Duodenal mucosa (tissue), 2 donors: ENCODE measurements at regions not wholly inside any gene's neighbourhood (a gene's known extent, or its start where the extent isn't known, plus 50 kb on each side); places are given as distances from the start of the nearest gene placed in this dataset.

ENCODE experiments used
- H3K27ac ChIP-seq: one replicate; pipeline ENCODE4 v1.7.0; 2013; ENCODE audit warnings: low read depth, low read length
- H3K27me3 ChIP-seq, 2 donors: one replicate each; pipeline ENCODE4 v1.7.0; 2013; ENCODE audit warnings: low read length in 2 of 2, control low read depth in 1 of 2; ENCODE audit not compliant: insufficient read depth in 2 of 2, control insufficient read depth in 1 of 2
- H3K36me3 ChIP-seq, 2 donors: one replicate each; pipeline ENCODE4 v1.7.0; 2013; ENCODE audit warnings: low read length in 2 of 2, control low read depth in 1 of 2; ENCODE audit not compliant: insufficient read depth in 2 of 2, control insufficient read depth in 1 of 2
- H3K4me1 ChIP-seq, 2 donors: one replicate each; pipeline ENCODE4 v1.7.0; 2013; ENCODE audit warnings: low read length in 2 of 2, control low read depth in 1 of 2; ENCODE audit not compliant: insufficient read depth in 2 of 2, control insufficient read depth in 1 of 2
- H3K4me3 ChIP-seq, 2 donors: one replicate each; pipeline ENCODE4 v1.7.0; 2013; ENCODE audit warnings: low read length in 2 of 2, low read depth in 1 of 2
- H3K9ac ChIP-seq, 2 donors: one replicate each; pipeline ENCODE4 v1.7.0; 2013; ENCODE audit warnings: low read length in 2 of 2, low read depth in 1 of 2
- H3K9me3 ChIP-seq, 2 donors: one replicate each; pipeline ENCODE4 v1.7.0; 2013; ENCODE audit warnings: low read length in 2 of 2, control low read depth in 1 of 2; ENCODE audit not compliant: control insufficient read depth in 1 of 2

DNA sequence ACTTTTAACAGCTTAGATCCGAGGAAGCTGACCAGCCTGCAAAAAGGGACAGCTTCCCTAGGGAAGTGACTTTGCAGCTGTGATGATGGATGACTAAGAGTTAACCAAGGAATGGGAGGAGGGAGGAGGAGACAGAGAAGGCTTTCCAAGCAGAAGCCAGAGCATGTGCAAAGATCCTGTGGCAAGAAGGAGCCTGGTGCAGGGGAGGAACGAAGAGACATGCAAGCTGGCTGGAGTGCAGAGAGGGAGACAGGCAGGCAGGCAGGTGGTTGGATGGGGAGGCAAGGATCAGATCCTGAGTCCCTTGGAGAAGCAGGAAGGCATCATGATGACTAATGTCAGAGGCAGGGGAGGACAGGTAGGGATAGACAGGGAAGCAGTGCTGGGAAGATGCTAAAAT is 148.8 kb downstream of the PFKFB3 start:
- Histone ChIP-seq H3K27me3 (no peaks in the 10 kb centered on the region), H3K36me3 (no peaks in the 10 kb centered on the region), H3K27ac (no peak overlapping the region), H3K4me3 (no peak overlapping the region), H3K4me1 (peaks cover 4 to 12% of the 10 kb centered on the region in 2 donors), H3K9ac (no peak overlapping the region), H3K9me3 (peaks cover 2 to 5% of the 10 kb centered on the region in 2 donors)

DNA sequence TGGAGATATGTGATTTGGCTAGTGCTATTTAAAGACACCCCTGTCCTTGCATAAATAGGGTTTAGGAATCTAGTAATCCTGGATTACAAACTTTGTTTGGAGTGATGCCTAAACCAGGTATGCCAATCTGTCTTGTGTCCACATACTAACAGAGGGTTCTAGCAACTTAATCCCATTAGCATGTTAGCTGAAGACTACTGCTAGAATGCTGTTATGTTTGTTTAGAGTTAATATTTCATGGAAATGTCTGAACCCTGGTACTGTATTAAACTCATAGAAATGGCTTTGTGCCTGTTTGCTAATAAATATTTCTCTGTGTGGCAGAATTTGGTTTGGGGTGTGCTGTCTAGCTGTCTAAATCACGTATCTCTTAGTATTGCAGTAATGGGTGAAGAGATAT is 150.8 kb downstream of the PFKFB3 start:
- Histone ChIP-seq H3K4me1 (peaks cover 0 to 4% of the 10 kb centered on the region in 2 donors), H3K4me3 (no peak overlapping the region), H3K27me3 (no peaks in the 10 kb centered on the region), H3K9ac (no peak overlapping the region), H3K36me3 (no peaks in the 10 kb centered on the region), H3K9me3 (peaks cover 2 to 6% of the 10 kb centered on the region in 2 donors), H3K27ac (no peak overlapping the region)

DNA sequence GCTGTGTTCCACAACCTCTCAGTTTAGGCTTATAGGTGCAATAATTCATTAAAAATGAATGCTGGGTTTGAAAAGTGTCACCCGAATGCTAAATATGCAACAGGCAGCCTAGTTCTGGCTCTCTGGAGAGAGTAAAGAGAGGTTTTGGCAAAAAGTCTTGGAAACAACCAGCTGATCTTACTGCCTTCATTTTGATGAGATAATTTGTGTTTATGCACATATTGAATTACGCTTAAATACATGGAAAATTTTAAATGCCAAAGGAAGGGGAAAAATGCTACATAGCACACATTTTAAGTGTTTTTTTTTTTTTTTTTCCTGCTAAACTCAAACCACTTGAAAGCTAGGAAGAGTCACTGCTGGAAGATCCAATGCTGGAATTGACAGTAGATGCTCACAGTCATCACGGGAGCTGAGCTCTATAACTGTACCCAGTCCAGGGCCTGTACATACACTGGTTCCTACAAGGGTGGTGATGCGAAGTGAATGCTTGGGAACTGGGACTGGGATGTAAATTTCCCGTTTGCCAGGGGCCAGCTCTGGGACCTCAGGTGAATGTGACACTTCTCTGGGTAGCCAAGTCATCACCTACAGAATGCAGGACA is 151.5 kb downstream of the PFKFB3 start:
- H3K4me1 ChIP-seq, result peaks cover 0 to 4% of the 10 kb centered on the region in 2 donors
- H3K4me3 ChIP-seq, result no peak overlapping the region
- H3K27me3 ChIP-seq, result no peaks in the 10 kb centered on the region
- no peaks in the 10 kb centered on the region for H3K36me3 ChIP-seq
- H3K27ac ChIP-seq, result no peak overlapping the region
- H3K9me3 ChIP-seq, result peaks cover 2 to 6% of the 10 kb centered on the region in 2 donors
- no peak overlapping the region for H3K9ac ChIP-seq

DNA sequence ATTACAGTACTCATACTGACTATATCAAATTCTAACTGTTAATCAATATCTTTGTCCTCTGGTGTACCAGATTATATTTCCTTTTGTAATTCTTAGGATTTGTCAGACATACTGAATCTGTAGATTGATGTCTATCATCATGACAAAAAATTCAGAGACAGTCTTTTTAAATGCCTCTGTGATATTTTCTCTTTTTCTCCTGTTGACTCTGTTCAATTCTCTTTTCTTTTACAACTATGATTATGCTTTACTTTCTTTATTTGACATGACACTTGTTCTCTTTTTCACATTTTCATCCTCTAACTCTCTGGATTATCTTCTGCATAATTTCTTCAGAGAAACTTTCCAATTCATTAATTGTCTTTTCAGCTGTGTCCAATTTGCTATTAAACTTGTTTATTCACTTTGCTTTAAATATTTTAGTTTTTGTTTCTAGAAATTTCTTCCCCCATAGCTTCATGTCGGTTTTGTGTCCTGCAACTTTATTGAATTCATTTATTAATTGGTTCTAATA is 153.6 kb downstream of the PFKFB3 start:
- H3K9ac ChIP-seq, result no peak overlapping the region
- H3K27ac ChIP-seq, result no peak overlapping the region
- no peaks in the 10 kb centered on the region for H3K36me3 ChIP-seq
- no peaks in the 10 kb centered on the region for H3K27me3 ChIP-seq
- H3K4me1 ChIP-seq, result peaks cover 0 to 4% of the 10 kb centered on the region in 2 donors
- peaks cover 2 to 13% of the 10 kb centered on the region in 2 donors for H3K9me3 ChIP-seq
- no peak overlapping the region for H3K4me3 ChIP-seq

DNA sequence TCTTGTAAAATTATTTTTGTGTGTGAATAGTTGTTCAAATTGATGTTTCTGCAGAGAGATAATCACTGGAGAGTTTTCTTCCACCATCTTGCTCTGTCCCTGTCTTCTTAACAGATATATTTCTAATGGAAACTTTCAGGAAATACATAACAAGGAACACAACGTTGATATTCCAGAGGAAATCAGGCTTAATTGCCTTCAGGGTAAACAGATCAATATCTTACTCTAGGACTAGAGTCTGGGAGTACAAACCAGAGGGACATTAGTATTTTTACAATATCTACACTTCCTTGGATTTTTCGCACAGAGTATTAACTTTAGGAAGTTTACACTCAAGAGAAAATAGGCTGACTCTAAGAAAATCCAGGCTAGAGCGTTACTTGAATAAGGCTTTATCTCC is 159.1 kb downstream of the PFKFB3 start:
- no peak overlapping the region for H3K9ac ChIP-seq
- peaks cover 0 to 7% of the 10 kb centered on the region in 2 donors for H3K9me3 ChIP-seq
- no peak overlapping the region for H3K4me3 ChIP-seq
- no peak overlapping the region for H3K27ac ChIP-seq
- H3K36me3 ChIP-seq, result no peaks in the 10 kb centered on the region
- H3K27me3 ChIP-seq, result no peaks in the 10 kb centered on the region
- peaks cover 0 to 4% of the 10 kb centered on the region in 2 donors for H3K4me1 ChIP-seq

DNA sequence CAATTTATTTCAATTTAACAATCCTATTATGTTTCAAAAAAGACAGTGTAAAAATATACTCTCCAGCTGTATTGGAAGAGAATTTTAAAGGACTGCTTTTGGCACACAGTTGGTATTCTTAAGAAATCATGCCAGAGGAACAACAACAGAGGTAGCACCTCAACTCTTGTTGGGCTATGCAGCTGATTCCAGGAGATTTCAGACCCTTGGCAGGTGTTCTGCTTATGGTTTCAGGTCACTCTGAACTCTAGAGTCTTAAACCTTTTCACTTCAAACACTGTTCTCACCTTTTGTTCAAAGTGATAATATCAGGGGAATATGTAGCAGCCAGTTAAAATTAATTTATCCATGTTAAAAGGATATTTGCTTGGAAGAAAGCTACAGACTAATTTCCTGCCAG is 160.1 kb downstream of the PFKFB3 start:
- H3K27ac ChIP-seq, result no peak overlapping the region

DNA sequence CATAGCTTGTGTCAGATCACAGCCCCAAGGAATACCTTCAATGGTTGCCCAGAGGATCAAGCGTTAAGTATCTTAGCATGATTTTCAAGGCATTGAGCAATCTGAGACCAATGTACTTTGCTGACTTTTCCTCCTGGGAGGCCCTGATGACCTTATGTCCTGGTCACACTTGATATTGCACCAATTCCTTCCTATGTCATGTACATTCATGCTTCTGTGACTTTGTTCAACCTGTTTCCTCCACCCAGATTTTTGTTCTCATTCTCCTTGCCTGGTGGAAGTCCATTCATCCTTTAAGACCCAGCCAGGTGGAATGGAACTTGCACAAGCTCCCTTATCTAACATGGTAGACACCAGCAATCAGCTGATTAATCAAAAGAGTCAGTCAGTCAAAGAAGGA is 160.8 kb downstream of the PFKFB3 start:
- no peak overlapping the region for H3K27ac ChIP-seq
- peaks cover 0 to 7% of the 10 kb centered on the region in 2 donors for H3K9me3 ChIP-seq
- peaks cover 0 to 4% of the 10 kb centered on the region in 2 donors for H3K4me1 ChIP-seq

More for the DNA sequence above, 160.1 kb downstream of the PFKFB3 start:
- Histone ChIP-seq H3K36me3 (no peaks in the 10 kb centered on the region), H3K4me3 (no peak overlapping the region), H3K9me3 (peaks cover 0 to 7% of the 10 kb centered on the region in 2 donors), H3K9ac (no peak overlapping the region), H3K27me3 (no peaks in the 10 kb centered on the region), H3K4me1 (peaks cover 0 to 4% of the 10 kb centered on the region in 2 donors)

DNA sequence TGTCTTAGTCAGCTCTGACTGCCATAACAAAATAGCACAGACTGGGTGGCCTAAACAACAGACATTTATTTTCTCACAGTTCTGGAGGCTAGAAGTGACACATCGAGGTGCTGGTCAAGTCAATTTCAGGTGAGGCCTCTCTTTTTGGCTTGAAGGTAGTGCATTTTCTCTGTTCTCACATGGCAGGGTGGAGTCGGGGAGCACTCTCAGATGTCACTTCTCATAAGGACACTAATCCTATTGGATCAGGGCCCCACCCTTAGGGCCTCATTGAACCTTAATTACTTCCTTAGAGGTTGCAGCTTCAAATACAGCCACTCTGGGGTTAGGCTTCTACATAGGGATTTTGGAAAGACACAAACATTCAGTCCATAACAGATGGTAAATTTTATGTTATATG is 161.6 kb downstream of the PFKFB3 start:
- Histone ChIP-seq H3K36me3 (no peaks in the 10 kb centered on the region), H3K4me1 (peaks cover 0 to 4% of the 10 kb centered on the region in 2 donors), H3K27me3 (no peaks in the 10 kb centered on the region), H3K9me3 (peaks cover 0 to 7% of the 10 kb centered on the region in 2 donors), H3K9ac (no peak overlapping the region), H3K4me3 (no peak overlapping the region), H3K27ac (no peak overlapping the region)

More for the DNA sequence above, 160.8 kb downstream of the PFKFB3 start:
- Histone ChIP-seq H3K9ac (no peak overlapping the region), H3K4me3 (no peak overlapping the region), H3K36me3 (no peaks in the 10 kb centered on the region), H3K27me3 (no peaks in the 10 kb centered on the region)

DNA sequence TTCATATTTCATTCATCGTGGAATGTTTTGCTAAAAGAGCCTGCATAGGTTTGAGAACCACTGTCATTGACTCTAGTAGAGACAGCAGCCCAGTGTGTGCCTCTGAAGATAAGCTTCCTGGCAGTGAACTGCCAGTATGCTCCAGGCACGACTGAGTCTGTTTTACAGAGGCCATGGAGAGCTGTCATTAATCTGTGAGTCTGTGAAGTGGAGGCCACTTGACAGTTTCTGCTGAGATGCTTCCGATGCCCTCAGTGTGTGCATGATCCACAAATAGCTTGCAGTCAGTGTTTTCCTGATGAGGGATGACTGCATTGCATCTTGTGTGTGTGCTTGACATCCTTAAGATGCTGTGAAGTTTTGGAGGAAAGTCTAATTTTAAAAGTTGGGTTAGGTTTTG is 162.2 kb downstream of the PFKFB3 start:
- Histone ChIP-seq H3K36me3 (no peaks in the 10 kb centered on the region), H3K27ac (no peak overlapping the region), H3K9ac (no peak overlapping the region), H3K9me3 (peaks cover 0 to 7% of the 10 kb centered on the region in 2 donors), H3K4me1 (peaks cover 0 to 4% of the 10 kb centered on the region in 2 donors), H3K27me3 (no peaks in the 10 kb centered on the region), H3K4me3 (no peak overlapping the region)

DNA sequence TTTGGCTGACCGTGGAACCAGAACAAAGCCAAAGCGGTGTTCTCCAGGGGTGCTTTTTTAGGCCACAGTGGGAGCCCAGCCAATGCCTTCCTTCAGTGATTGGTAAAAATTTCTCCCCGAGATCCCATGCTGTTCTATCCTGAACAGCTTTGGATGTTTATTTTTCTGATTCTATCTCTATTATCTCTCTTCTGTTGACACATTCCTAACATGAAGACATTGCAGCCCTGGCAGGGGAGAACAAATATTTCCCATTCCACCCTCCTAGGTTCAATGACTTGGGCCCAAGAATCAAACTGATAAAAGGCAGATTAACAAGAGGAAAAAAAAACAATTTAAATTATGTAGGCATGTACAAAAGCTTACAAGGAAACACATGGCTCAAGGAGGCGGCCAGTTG is 162.7 kb downstream of the PFKFB3 start:
- H3K4me3 ChIP-seq, result no peak overlapping the region
- H3K27me3 ChIP-seq, result no peaks in the 10 kb centered on the region
- H3K4me1 ChIP-seq, result peaks cover 0 to 4% of the 10 kb centered on the region in 2 donors
- H3K27ac ChIP-seq, result no peak overlapping the region
- H3K9me3 ChIP-seq, result peaks cover 0 to 5% of the 10 kb centered on the region in 2 donors
- no peak overlapping the region for H3K9ac ChIP-seq
- H3K36me3 ChIP-seq, result no peaks in the 10 kb centered on the region
